Sigmoid colon (tissue), 6 donors: ENCODE measurements at regions not wholly inside any gene's neighbourhood (a gene's known extent, or its start where the extent isn't known, plus 50 kb on each side); places are given as distances from the start of the nearest gene placed in this dataset.
"Not testable (repeated sequence)": the region's sequence is repeated elsewhere in the genome, so short reads cannot be mapped to it uniquely, and the experiment has no call there.

Experiments
- DNase-seq: peaks from one replicate; pipeline ENCODE4 v3.0.0-alpha.2; 2019
- H3K27ac ChIP-seq, 4 donors: fragments of 200-600 bp; sonication (generic); one replicate each; pipeline ENCODE4 v1.5.1; 2016 to 2019; ENCODE audit warnings: mild to moderate bottlenecking in 1 of 4
- H3K27me3 ChIP-seq, 3 donors: fragments of 200-600 bp; sonication (generic); one replicate each; pipeline ENCODE4 v1.5.1; 2019; ENCODE audit warnings: mild to moderate bottlenecking in 1 of 3
- H3K36me3 ChIP-seq, 4 donors: fragments of 200-600 bp; sonication (generic); one replicate each; pipeline ENCODE4 v1.5.1; 2016 to 2019
- H3K4me1 ChIP-seq, 4 donors: fragments of 200-600 bp; sonication (generic); one replicate each; pipeline ENCODE4 v1.5.1; 2017 to 2019
- H3K4me3 ChIP-seq, 4 donors: fragments of 200-600 bp; sonication (generic); one replicate each; pipeline ENCODE4 v1.5.1; 2017 to 2019; ENCODE audit warnings: mild to moderate bottlenecking in 2 of 4, moderate library complexity in 1 of 4
- H3K9me3 ChIP-seq, 4 donors: fragments of 200-600 bp in 3 of 4; sonication (generic) in 3 of 4; one replicate each; pipeline versions ENCODE4 v1.5.1 to v1.6.1; 2013 to 2019
- CTCF ChIP-seq, 4 experiments: fragments of 450-650 bp in 3 of 4; fragments of 200-600 bp in 1 of 4; IDR thresholded peaks; one replicate each; pipeline ENCODE4 v1.5.1; 2016 to 2019; ENCODE audit warnings: antibody characterized with exemption in 4 of 4, mild to moderate bottlenecking in 3 of 4, moderate library complexity in 2 of 4
- EP300 ChIP-seq, 4 donors: sonication (generic); formaldehyde crosslinking; IDR thresholded peaks; one replicate each; pipeline ENCODE4 v1.6.1; 2017; ENCODE audit warnings: antibody characterized with exemption in 4 of 4
- POLR2A ChIP-seq, 2 donors: fragments of 450-650 bp; IDR thresholded peaks; one replicate each; pipeline ENCODE4 v1.6.1; 2016; ENCODE audit warnings: antibody characterized with exemption in 2 of 2, mild to moderate bottlenecking in 2 of 2, moderate library complexity in 2 of 2
- POLR2AphosphoS5 ChIP-seq, 4 donors: sonication (generic); formaldehyde crosslinking; IDR thresholded peaks; one replicate each; pipeline ENCODE4 v1.6.1; 2017; ENCODE audit warnings: antibody characterized with exemption in 4 of 4
- WGBS, 2 donors: extraction: QIAGEN DNeasy Blood & Tissue Kit; methylation state at CpG; one replicate each; pipeline ENCODE4 v1.1.7; 2013; 5-methylcytosine and 5-hydroxymethylcytosine counted together
- intact Hi-C: fragments of 100-400 bp; cut with DNase I; formaldehyde crosslinking; loops from one replicate; pipeline ENCODE4 v1.15.1; 2023
- donor health status: healthy with polysubstance abuse.
- donor health status: healthy.

- DNase-seq = no peak
- H3K36me3 ChIP-seq = no peaks in the 10 kb centered on the region
- H3K4me1 ChIP-seq = no peaks in the 10 kb centered on the region
- 68 to 85% methylated on average over 4 of the region's 4 CpGs for WGBS, 2 donors
- intact Hi-C loops = no loop called here
- H3K27ac ChIP-seq = no peak overlapping the region
- H3K4me3 ChIP-seq = no peak overlapping the region
- H3K9me3 ChIP-seq = no peaks in the 10 kb centered on the region
- no peak for TF ChIP-seq CTCF (IDR thresholded peaks at IDR 0.05)
- no peak for TF ChIP-seq POLR2AphosphoS5 (IDR thresholded peaks at IDR 0.05)
- TF ChIP-seq POLR2A (IDR thresholded peaks at IDR 0.05) = no peak
- no peak for TF ChIP-seq EP300 (IDR thresholded peaks at IDR 0.05)
- no peaks in the 10 kb centered on the region for H3K27me3 ChIP-seq
These were observed 534.3 kb upstream of the OLFM3 start for GRCh38 chr1:102531036-102531435.

GRCh38 chr1:102529446-102529845 is 532.7 kb upstream of the OLFM3 start:
- no peaks in the 10 kb centered on the region for H3K36me3 ChIP-seq
- H3K27ac ChIP-seq = no peak overlapping the region
- TF ChIP-seq POLR2A (IDR thresholded peaks at IDR 0.05) (no peak), EP300 (IDR thresholded peaks at IDR 0.05) (no peak), POLR2AphosphoS5 (IDR thresholded peaks at IDR 0.05) (no peak), CTCF (IDR thresholded peaks at IDR 0.05) (no peak)
- no peak overlapping the region for H3K4me3 ChIP-seq
- DNase-seq = no peak
- no peaks in the 10 kb centered on the region for H3K9me3 ChIP-seq
- no peaks in the 10 kb centered on the region for H3K4me1 ChIP-seq
- intact Hi-C loops = no loop called here
- H3K27me3 ChIP-seq = no peaks in the 10 kb centered on the region
- 76 to 78% methylated on average over 1 of the region's 1 CpG for whole genome bisulfite sequencing, 2 donors

GRCh38 chr1:102500758-102501157 is 504.0 kb upstream of the OLFM3 start:
- H3K4me3 ChIP-seq = no peak overlapping the region
- H3K4me1 ChIP-seq = no peaks in the 10 kb centered on the region
- TF ChIP-seq POLR2AphosphoS5 (IDR thresholded peaks at IDR 0.05) (no peak), POLR2A (IDR thresholded peaks at IDR 0.05) (no peak), EP300 (IDR thresholded peaks at IDR 0.05) (no peak), CTCF (IDR thresholded peaks at IDR 0.05) (no peak)
- 78 to 80% methylated on average over 3 of the region's 3 CpGs for WGBS, 2 donors
- intact Hi-C loops = no loop called here
- H3K27ac ChIP-seq = no peak overlapping the region
- no peaks in the 10 kb centered on the region for H3K36me3 ChIP-seq
- H3K27me3 ChIP-seq = no peaks in the 10 kb centered on the region
- no peak for DNase-seq
- peaks cover 0 to 7% (median 2%) of the 10 kb centered on the region in 4 donors for H3K9me3 ChIP-seq

GRCh38 chr1:102498929-102499328 is 502.2 kb upstream of the OLFM3 start:
- Histone ChIP-seq H3K36me3 (no peaks in the 10 kb centered on the region), H3K27me3 (no peaks in the 10 kb centered on the region), H3K4me3 (no peak overlapping the region), H3K9me3 (peaks cover 0 to 7% (median 0%) of the 10 kb centered on the region in 4 donors), H3K27ac (no peak overlapping the region), H3K4me1 (no peaks in the 10 kb centered on the region)
- 63 to 75% methylated on average over 2 of the region's 2 CpGs for WGBS, 2 donors
- no peak for TF ChIP-seq POLR2A (IDR thresholded peaks at IDR 0.05)
- TF ChIP-seq EP300 (IDR thresholded peaks at IDR 0.05) = no peak
- TF ChIP-seq POLR2AphosphoS5 (IDR thresholded peaks at IDR 0.05) = no peak
- TF ChIP-seq CTCF (IDR thresholded peaks at IDR 0.05) = no peak
- no peak for DNase-seq
- intact Hi-C loops = no loop called here

- H3K36me3 ChIP-seq, H3K9me3 ChIP-seq, DNase-seq, intact Hi-C loops, H3K4me3 ChIP-seq, H3K4me1 ChIP-seq, H3K27me3 ChIP-seq, H3K27ac ChIP-seq: not testable (repeated sequence)
- WGBS, 2 donors = 62 to 72% methylated on average over 3 of the region's 3 CpGs
These were observed 501.1 kb upstream of the OLFM3 start for GRCh38 chr1:102497810-102498209.
